H1 (cell line): ENCODE measurements at regions not wholly inside any gene's neighbourhood (a gene's known extent, or its start where the extent isn't known, plus 50 kb on each side); places are given as distances from the start of the nearest gene placed in this dataset.
A peak's percentile ranks its signal among the peaks of the same experiment; 100 is the strongest.
"Not testable (repeated sequence)": the region's sequence is repeated elsewhere in the genome, so short reads cannot be mapped to it uniquely, and the experiment has no call there.

Experiments used
- CTCF ChIA-PET: fragments of 300-600 bp; sonication (Branson Sonifier 250); formaldehyde crosslinking; loops from one replicate; lab custom pipeline; 2021; ENCODE audit not compliant: partially characterized antibody; lab: Charles Lee
- POLR2A ChIA-PET: fragments of 300-600 bp; sonication (Branson Sonifier 250); formaldehyde crosslinking; loops from one replicate; lab custom pipeline; 2021; ENCODE audit warnings: inconsistent platforms; ENCODE audit not compliant: partially characterized antibody; lab: Charles Lee
- DNase-seq, 2 experiments: peaks; one replicate each; pipeline versions ENCODE4 v3.0.0 to v3.0.0-alpha.2; 2010 to 2022; ENCODE audit warnings: low spot score in 2 of 2, low read depth in 1 of 2, mixed read lengths in 1 of 2
- FAIRE-seq: peaks from 2 replicates; lab custom pipeline; 2011; peaks lifted over from hg19 to GRCh38; lab: Jason Lieb, UNC
- H2AFZ ChIP-seq: 2 replicates; pipeline ENCODE4 v1.8.1; 2012; ENCODE audit warnings: low read length, inconsistent platforms
- H2AK5ac ChIP-seq: 2 replicates; pipeline ENCODE4 v1.6.1; 2013; ENCODE audit warnings: low read depth, low read length
- H2BK120ac ChIP-seq: replicated peaks from 2 replicates; pipeline ENCODE3; 2013; ENCODE audit warnings: low read depth, low read length, inconsistent platforms
- H2BK12ac ChIP-seq: 2 replicates; pipeline ENCODE4 v1.6.1; 2013; ENCODE audit warnings: low read depth, low read length
- H2BK15ac ChIP-seq: 2 replicates; pipeline ENCODE4 v1.6.1; 2013; ENCODE audit warnings: low read length
- H2BK20ac ChIP-seq: 2 replicates; pipeline ENCODE4 v1.6.1; 2013; ENCODE audit warnings: low read length
- H2BK5ac ChIP-seq: 2 replicates; pipeline ENCODE4 v1.6.1; 2013; ENCODE audit warnings: low read depth, low read length
- H3K14ac ChIP-seq: 2 replicates; pipeline ENCODE4 v1.6.1; 2013; ENCODE audit warnings: inconsistent platforms; ENCODE audit not compliant: insufficient read length
- H3K18ac ChIP-seq: 2 replicates; pipeline ENCODE4 v1.6.1; 2013; ENCODE audit warnings: low read length; ENCODE audit errors: extremely low read depth
- H3K23ac ChIP-seq: 2 replicates; pipeline ENCODE4 v1.6.1; 2013; ENCODE audit warnings: inconsistent platforms; ENCODE audit not compliant: insufficient read length
- H3K23me2 ChIP-seq: 2 replicates; pipeline ENCODE4 v1.6.1; 2013; ENCODE audit warnings: low read depth, low read length
- H3K27ac ChIP-seq: 2 replicates; pipeline ENCODE4 v1.6.1; 2011; ENCODE audit warnings: low read depth, low read length, inconsistent platforms
- H3K27me3 ChIP-seq, 4 experiments: replicated peaks in 1 of 4; 1 replicate in 1 of 4; 2 replicates in 3 of 4; pipeline versions ENCODE4 v1.6.1 to v1.8.1; 2011 to 2013; ENCODE audit warnings: low read length in 3 of 4, mild to moderate bottlenecking in 3 of 4, inconsistent platforms in 2 of 4, mixed read lengths in 2 of 4, moderate library complexity in 1 of 4; ENCODE audit not compliant: control insufficient read depth in 3 of 4, insufficient read depth in 3 of 4; ENCODE audit errors: extremely low read depth in 1 of 4
- H3K36me3 ChIP-seq, 4 experiments: 2 replicates each; pipeline versions ENCODE4 v1.6.1 to v1.8.1; 2011 to 2013; ENCODE audit warnings: mild to moderate bottlenecking in 4 of 4, low read length in 3 of 4, moderate library complexity in 2 of 4, control low read depth in 1 of 4, inconsistent platforms in 1 of 4; ENCODE audit not compliant: insufficient read depth in 4 of 4, control insufficient read depth in 2 of 4
- H3K4ac ChIP-seq: replicated peaks from 2 replicates; pipeline ENCODE3; 2013; ENCODE audit warnings: low read length, low read depth, mixed read lengths, inconsistent platforms; ENCODE audit not compliant: insufficient read length
- H3K4me1 ChIP-seq, 4 experiments: replicated peaks in 1 of 4; 1 replicate in 1 of 4; 2 replicates in 3 of 4; pipeline versions ENCODE4 v1.6.1 to v1.8.1; 2011 to 2013; ENCODE audit warnings: low read length in 3 of 4, inconsistent platforms in 2 of 4, mixed read lengths in 1 of 4; ENCODE audit not compliant: insufficient read depth in 4 of 4, control insufficient read depth in 3 of 4
- H3K4me2 ChIP-seq, 2 experiments: 2 replicates each; pipeline versions ENCODE4 v1.6.1 to v1.8.1; 2011 to 2013; ENCODE audit warnings: low read depth in 2 of 2, low read length in 2 of 2, control low read depth in 1 of 2, inconsistent platforms in 1 of 2, mild to moderate bottlenecking in 1 of 2; ENCODE audit not compliant: insufficient read depth in 1 of 2
- H3K4me3 ChIP-seq, 4 experiments: fragments of 200-600, 300-600 bp in 1 of 4; sonication (generic), shearing (Covaris generic), sonication (Bioruptor Twin) in 1 of 4; 2 replicates each; pipeline versions ENCODE4 v1.5.1 to v1.8.1; 2011 to 2016; ENCODE audit warnings: low read length in 4 of 4, low read depth in 3 of 4, control low read depth in 2 of 4, inconsistent platforms in 2 of 4, mild to moderate bottlenecking in 2 of 4, mixed read lengths in 1 of 4, moderate library complexity in 1 of 4; ENCODE audit not compliant: insufficient read depth in 2 of 4; ENCODE audit errors: extremely low read depth in 1 of 4
- H3K56ac ChIP-seq: replicated peaks from 2 replicates; pipeline ENCODE3; 2013; ENCODE audit warnings: low read depth, mild to moderate bottlenecking, mixed read lengths, low read length, inconsistent platforms; ENCODE audit not compliant: insufficient read length
- H3K79me1 ChIP-seq: 2 replicates; pipeline ENCODE4 v1.6.1; 2013; ENCODE audit warnings: low read depth, low read length, control low read depth
- H3K79me2 ChIP-seq, 2 experiments: 2 replicates each; pipeline versions ENCODE4 v1.6.1 to v1.8.1; 2012 to 2013; ENCODE audit warnings: low read length in 2 of 2, mild to moderate bottlenecking in 2 of 2, inconsistent platforms in 1 of 2; ENCODE audit not compliant: insufficient read depth in 2 of 2, control insufficient read depth in 1 of 2
- H3K9ac ChIP-seq, 4 experiments: replicated peaks in 1 of 4; 1 replicate in 1 of 4; 2 replicates in 3 of 4; pipeline versions ENCODE4 v1.6.1 to v1.8.1; 2011 to 2013; ENCODE audit warnings: low read depth in 3 of 4, low read length in 3 of 4, control low read depth in 2 of 4, mild to moderate bottlenecking in 2 of 4, moderate library complexity in 2 of 4, inconsistent platforms in 1 of 4; ENCODE audit errors: extremely low read depth in 1 of 4
- H3K9me3 ChIP-seq, 2 experiments: 2 replicates each; pipeline versions ENCODE4 v1.6.1 to v1.8.1; 2012 to 2013; ENCODE audit warnings: mild to moderate bottlenecking in 2 of 2, moderate library complexity in 2 of 2, control low read depth in 1 of 2, inconsistent platforms in 1 of 2, low read depth in 1 of 2, low read length in 1 of 2, mixed read lengths in 1 of 2; ENCODE audit not compliant: insufficient read depth in 2 of 2
- H4K20me1 ChIP-seq, 2 experiments: replicated peaks in 1 of 2; 2 replicates each; pipeline versions ENCODE3 to v1.8.1; 2011 to 2013; ENCODE audit warnings: inconsistent platforms in 2 of 2, low read length in 2 of 2, mild to moderate bottlenecking in 1 of 2; ENCODE audit not compliant: insufficient read depth in 2 of 2, control insufficient read depth in 1 of 2
- H4K5ac ChIP-seq: 2 replicates; pipeline ENCODE4 v1.6.1; 2013; ENCODE audit warnings: low read length, low read depth, mixed read lengths, inconsistent platforms; ENCODE audit not compliant: insufficient read length
- H4K8ac ChIP-seq: 2 replicates; pipeline ENCODE4 v1.8.0; 2013; ENCODE audit warnings: mild to moderate bottlenecking, moderate library complexity, low read length, inconsistent platforms; ENCODE audit not compliant: insufficient read depth; ENCODE audit errors: extremely low read depth
- H4K91ac ChIP-seq: replicated peaks from 2 replicates; pipeline ENCODE3; 2013; ENCODE audit warnings: low read length, mixed read lengths, inconsistent platforms; ENCODE audit not compliant: insufficient read length
- CREB1 ChIP-seq: IDR thresholded peaks from 2 replicates; pipeline ENCODE4 v1.6.1; 2012; ENCODE audit warnings: inconsistent platforms
- EP300 ChIP-seq, 2 experiments: IDR thresholded peaks; 1 replicate in 1 of 2; 2 replicates in 1 of 2; pipeline ENCODE4 v1.6.1; 2011 to 2012; ENCODE audit warnings: low read depth in 2 of 2, low read length in 2 of 2, mild to moderate bottlenecking in 2 of 2, borderline replicate concordance in 1 of 2, inconsistent platforms in 1 of 2, moderate library complexity in 1 of 2
- FOSL1 ChIP-seq: IDR thresholded peaks from 2 replicates; pipeline ENCODE4 v1.6.1; 2011; ENCODE audit warnings: mild to moderate bottlenecking, low read depth, low read length, moderate library complexity; ENCODE audit not compliant: insufficient read depth
- RXRA ChIP-seq: IDR thresholded peaks from 2 replicates; pipeline ENCODE4 v1.6.1; 2011; ENCODE audit warnings: low read depth, mild to moderate bottlenecking, low read length, moderate library complexity; ENCODE audit not compliant: insufficient read depth
- SP1 ChIP-seq: IDR thresholded peaks from 2 replicates; pipeline ENCODE4 v1.6.1; 2011; ENCODE audit warnings: low read depth, low read length
- WGBS, 2 experiments: shearing (Covaris generic) in 1 of 2; methylation state at CpG; one replicate each; pipeline versions ENCODE4 v1.1.6 to v1.1.7; 2013 to 2015; ENCODE audit warnings: low lambda C conversion rate in 2 of 2, mixed read lengths in 2 of 2, inconsistent platforms in 1 of 2, low coverage in 1 of 2, missing lambda C conversion rate in 1 of 2; ENCODE audit not compliant: insufficient replicate concordance in 2 of 2, insufficient coverage in 1 of 2, insufficient read length in 1 of 2; ENCODE audit errors: extremely low coverage in 1 of 2, missing lambda C conversion rate in 1 of 2; 5-methylcytosine and 5-hydroxymethylcytosine counted together
- TF ChIP-seq, protein P1 (sequence below), 3 experiments: IDR thresholded peaks; 1 replicate in 2 of 3; 2 replicates in 1 of 3; pipeline versions ENCODE4 v1.5.1 to v1.6.1; 2011; ENCODE audit warnings: low read length in 3 of 3, mild to moderate bottlenecking in 3 of 3, inconsistent platforms in 2 of 3, low read depth in 1 of 3, moderate library complexity in 1 of 3; ENCODE audit not compliant: insufficient read depth in 1 of 3; ENCODE audit errors: control extremely low read depth in 1 of 3

DNA sequence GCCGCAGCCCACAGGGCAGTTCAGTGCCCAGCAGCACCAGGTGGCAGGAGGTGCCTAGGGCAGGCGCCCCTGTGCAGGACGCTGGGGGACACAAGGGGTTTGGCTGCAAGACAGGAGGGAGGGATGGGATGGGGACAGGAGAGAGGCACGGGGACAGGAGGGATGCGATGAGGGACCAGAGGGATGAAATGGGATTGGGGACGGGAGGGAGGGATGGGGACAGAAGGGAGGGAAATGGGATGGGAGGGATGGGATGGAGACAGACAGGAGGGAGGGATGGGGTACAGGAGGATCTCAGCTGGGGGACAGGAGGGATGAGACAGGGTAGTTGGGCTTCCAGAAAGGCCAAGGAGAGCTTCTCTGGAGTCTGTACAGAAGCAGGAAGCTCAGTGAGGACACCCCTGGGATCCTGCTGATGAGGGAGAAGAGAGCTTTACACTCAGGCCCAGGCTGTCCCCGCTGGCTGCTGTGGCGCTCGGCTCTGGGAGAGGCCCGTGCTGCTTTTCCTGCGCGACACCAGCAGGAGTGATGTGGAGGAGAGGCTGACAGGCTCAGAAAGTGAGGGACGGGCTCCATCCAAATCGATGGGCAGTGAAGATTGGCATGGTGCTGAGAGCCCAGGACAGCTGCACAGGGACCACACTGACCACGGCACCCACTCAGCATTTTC lies 400.8 kb downstream of the SMOC2 start (continued):
- TF ChIP-seq, protein P1, sequence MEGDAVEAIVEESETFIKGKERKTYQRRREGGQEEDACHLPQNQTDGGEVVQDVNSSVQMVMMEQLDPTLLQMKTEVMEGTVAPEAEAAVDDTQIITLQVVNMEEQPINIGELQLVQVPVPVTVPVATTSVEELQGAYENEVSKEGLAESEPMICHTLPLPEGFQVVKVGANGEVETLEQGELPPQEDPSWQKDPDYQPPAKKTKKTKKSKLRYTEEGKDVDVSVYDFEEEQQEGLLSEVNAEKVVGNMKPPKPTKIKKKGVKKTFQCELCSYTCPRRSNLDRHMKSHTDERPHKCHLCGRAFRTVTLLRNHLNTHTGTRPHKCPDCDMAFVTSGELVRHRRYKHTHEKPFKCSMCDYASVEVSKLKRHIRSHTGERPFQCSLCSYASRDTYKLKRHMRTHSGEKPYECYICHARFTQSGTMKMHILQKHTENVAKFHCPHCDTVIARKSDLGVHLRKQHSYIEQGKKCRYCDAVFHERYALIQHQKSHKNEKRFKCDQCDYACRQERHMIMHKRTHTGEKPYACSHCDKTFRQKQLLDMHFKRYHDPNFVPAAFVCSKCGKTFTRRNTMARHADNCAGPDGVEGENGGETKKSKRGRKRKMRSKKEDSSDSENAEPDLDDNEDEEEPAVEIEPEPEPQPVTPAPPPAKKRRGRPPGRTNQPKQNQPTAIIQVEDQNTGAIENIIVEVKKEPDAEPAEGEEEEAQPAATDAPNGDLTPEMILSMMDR (IDR thresholded peaks at IDR 0.05; ENCODE audit: control extremely low read depth in 1 of 3, insufficient read depth in 1 of 3, low read depth in 1 of 3, low read length in 3 of 3) = 0 out of 4 replicates have a peak, but pooled peaks of 1 of the 3 experiments have one; percentile 9
- TF ChIP-seq FOSL1 (no peak), EP300 (IDR thresholded peaks at IDR 0.05; ENCODE audit: borderline replicate concordance in 1 of 2, low read depth in 2 of 2, low read length in 2 of 2) (no peak), SP1 (no peak), CREB1 (no peak), RXRA (no peak)

DNA sequence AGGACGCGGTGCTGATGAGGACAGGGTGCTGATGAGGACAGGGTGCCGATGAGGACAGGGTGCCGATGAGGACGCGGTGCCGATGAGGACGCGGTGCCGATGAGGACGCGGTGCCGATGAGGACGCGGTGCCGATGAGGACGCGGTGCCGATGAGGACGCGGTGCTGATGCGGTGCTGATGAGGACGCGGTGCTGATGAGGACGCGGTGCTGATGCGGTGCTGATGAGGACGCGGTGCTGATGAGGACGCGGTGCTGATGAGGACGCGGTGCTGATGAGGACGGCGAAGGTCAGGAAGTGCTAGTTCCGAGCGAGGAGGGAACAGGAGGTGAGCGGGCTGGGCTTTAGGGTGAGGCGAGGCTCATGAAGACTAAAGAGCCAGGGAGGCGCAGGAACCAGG lies 399.9 kb downstream of the SMOC2 start:
- H3K4ac ChIP-seq, POLR2A ChIA-PET, H4K8ac ChIP-seq, DNase-seq, H3K27ac ChIP-seq, CTCF ChIA-PET, H2BK15ac ChIP-seq, H3K79me2 ChIP-seq, H2BK12ac ChIP-seq, H3K9ac ChIP-seq, H3K56ac ChIP-seq, H3K4me2 ChIP-seq, H3K9me3 ChIP-seq, H2BK20ac ChIP-seq, H2AK5ac ChIP-seq, H3K23me2 ChIP-seq, H2AFZ ChIP-seq, H4K5ac ChIP-seq, H3K79me1 ChIP-seq, H4K20me1 ChIP-seq, H3K27me3 ChIP-seq, H3K36me3 ChIP-seq, H2BK120ac ChIP-seq, H2BK5ac ChIP-seq, FAIRE-seq, H4K91ac ChIP-seq, H3K23ac ChIP-seq, H3K14ac ChIP-seq, H3K18ac ChIP-seq, H3K4me3 ChIP-seq: not testable (repeated sequence)
- WGBS, 2 experiments = 75% methylated on average over 31 of the region's 40 CpGs; no CpG with 5 or more reads in 1 of the 2 experiments
- H3K4me1 ChIP-seq = peaks cover 0 to 12% (median 9%) of the 10 kb centered on the region in 4 experiments; a peak in 5 of 7 replicates
